Panc1 (cell line): ENCODE measurements at regions not wholly inside any gene's neighbourhood (a gene's known extent, or its start where the extent isn't known, plus 50 kb on each side); places are given as distances from the start of the nearest gene placed in this dataset.

ENCODE experiments used
- ATAC-seq: fragments of 200-7000 bp; cut with Tn5 transposase; 2 replicates; pipeline ENCODE4 v1.9.1; 2020; ENCODE audit warnings: mild to moderate bottlenecking, moderate library complexity
- BruUV-seq: library from RNA; stranded (reverse); fragments of 400-500 nt; replicated peaks from 2 replicates; lab custom pipeline; 2021; lab: Mats Ljungman, UMichigan
- CTCF ChIA-PET: fragments of 300-600 bp; sonication (Branson Sonifier 250); formaldehyde crosslinking; loops from one replicate; lab custom pipeline; 2022; ENCODE audit warnings: antibody characterized with exemption; lab: Charles Lee
- POLR2A ChIA-PET: fragments of 300-600 bp; sonication (Branson Sonifier 250); formaldehyde crosslinking; loops from one replicate; lab custom pipeline; 2022; ENCODE audit warnings: antibody characterized with exemption; lab: Charles Lee
- DNase-seq: peaks from one replicate; pipeline ENCODE4 v3.0.0-alpha.2; 2010; ENCODE audit warnings: low read depth, low spot score
- H3K27ac ChIP-seq: 2 replicates; pipeline ENCODE4 v1.5.1; 2011; ENCODE audit warnings: mild to moderate bottlenecking, low read length, inconsistent platforms
- H3K27me3 ChIP-seq: fragments of 200-500 bp; sonication (Bioruptor generic); 2 replicates; pipeline ENCODE4 v1.6.0; 2014; ENCODE audit warnings: low read length, inconsistent platforms; ENCODE audit not compliant: control insufficient read depth, insufficient read depth
- H3K36me3 ChIP-seq: fragments of 200-500 bp; sonication (Bioruptor generic); 2 replicates; pipeline ENCODE4 v1.5.1; 2014; ENCODE audit warnings: inconsistent platforms, mild to moderate bottlenecking, low read length, moderate library complexity; ENCODE audit not compliant: control insufficient read depth, insufficient read depth
- H3K4me1 ChIP-seq: 2 replicates; pipeline ENCODE4 v1.5.1; 2011; ENCODE audit warnings: inconsistent platforms, mild to moderate bottlenecking, low read length, moderate library complexity; ENCODE audit not compliant: control insufficient read depth, insufficient read depth
- H3K4me3 ChIP-seq, 2 experiments: 2 replicates each; pipeline ENCODE4 v1.5.1; 2011 to 2012; ENCODE audit warnings: low read depth in 2 of 2, low read length in 2 of 2, mild to moderate bottlenecking in 2 of 2, inconsistent platforms in 1 of 2, moderate library complexity in 1 of 2
- H3K9me3 ChIP-seq: fragments of 200-500 bp; sonication (Bioruptor generic); 2 replicates; pipeline ENCODE4 v1.5.1; 2014; ENCODE audit warnings: low read depth, mild to moderate bottlenecking, inconsistent platforms, low read length, moderate library complexity; ENCODE audit not compliant: control insufficient read depth, insufficient read depth
- CTCF ChIP-seq: fragments of 450-650 bp; IDR thresholded peaks from 2 replicates; pipeline ENCODE4 v1.5.1; 2017; ENCODE audit warnings: mild to moderate bottlenecking
- POLR2AphosphoS5 ChIP-seq: IDR thresholded peaks from 2 replicates; pipeline ENCODE4 v1.6.1; 2012; ENCODE audit warnings: mild to moderate bottlenecking, low read depth, low read length, moderate library complexity
- REST ChIP-seq, 2 experiments: IDR thresholded peaks; 2 replicates each; pipeline ENCODE4 v1.6.1; 2011 to 2012; ENCODE audit warnings: low read depth in 2 of 2, control low read depth in 1 of 2, low read length in 1 of 2, mild to moderate bottlenecking in 1 of 2, moderate library complexity in 1 of 2; ENCODE audit not compliant: insufficient read depth in 1 of 2
- SIN3A ChIP-seq: IDR thresholded peaks from 2 replicates; pipeline ENCODE4 v1.6.1; 2012; ENCODE audit warnings: low read depth, mild to moderate bottlenecking, low read length, moderate library complexity, borderline replicate concordance; ENCODE audit not compliant: insufficient read depth
- TCF7L2 ChIP-seq: IDR thresholded peaks from 2 replicates; pipeline ENCODE4 v1.6.1; 2011; ENCODE audit warnings: mild to moderate bottlenecking, low read depth, low read length, inconsistent platforms
- in situ Hi-C: cut with HindIII; loops from 2 replicates; pipeline ENCODE4 v1.10.0; 2016; ENCODE audit warnings: low sequenced_read_pairs, low pct_unique_long_range_greater_than_20kb
- intact Hi-C: fragments of 100-400 bp; cut with micrococcal nuclease; formaldehyde crosslinking; loops from one replicate; pipeline ENCODE4 v1.10.0; 2022; ENCODE audit not compliant: unreplicated experiment

- BruUV-seq = no TSS peak
- TF ChIP-seq REST (IDR thresholded peaks at IDR 0.05; ENCODE audit: insufficient read depth in 1 of 2, low read depth in 2 of 2, low read length in 1 of 2) = no peak
- no peak for TF ChIP-seq SIN3A
- TF ChIP-seq CTCF = no peak
- no peak for TF ChIP-seq TCF7L2
- TF ChIP-seq POLR2AphosphoS5 = no peak
- H3K4me1 ChIP-seq = no peaks in the 10 kb centered on the region
- intact Hi-C loops = no loop called here
- H3K4me3 ChIP-seq = no peak overlapping the region
- H3K36me3 ChIP-seq = no peaks in the 10 kb centered on the region
- DNase-seq (no peak), ATAC-seq (no peak)
- H3K27me3 ChIP-seq = no peaks in the 10 kb centered on the region
- H3K9me3 ChIP-seq = no peaks in the 10 kb centered on the region
- no peak overlapping the region for H3K27ac ChIP-seq
- POLR2A ChIA-PET = no interaction called here
- in situ Hi-C loops = no loop called here
- CTCF ChIA-PET = no interaction called here
These were observed 1045.7 kb upstream of the CELF4 start for GRCh38 chr18:38611036-38611964.

- no peak for TF ChIP-seq TCF7L2
- TF ChIP-seq POLR2AphosphoS5 = no peak
- TF ChIP-seq REST (IDR thresholded peaks at IDR 0.05; ENCODE audit: insufficient read depth in 1 of 2, low read depth in 2 of 2, low read length in 1 of 2) = no peak
- TF ChIP-seq SIN3A = no peak
- TF ChIP-seq CTCF = no peak
- Histone ChIP-seq H3K27me3 (no peaks in the 10 kb centered on the region), H3K36me3 (no peaks in the 10 kb centered on the region), H3K27ac (no peak overlapping the region), H3K9me3 (no peaks in the 10 kb centered on the region), H3K4me3 (no peak overlapping the region), H3K4me1 (no peaks in the 10 kb centered on the region)
- ChIA-PET POLR2A (no interaction called here), CTCF (no interaction called here)
- in situ Hi-C loops (no loop called here), intact Hi-C loops (no loop called here)
- no TSS peak for BruUV-seq
- DNase-seq (no peak), ATAC-seq (no peak)
These were observed 1041.2 kb upstream of the CELF4 start for GRCh38 chr18:38606841-38607240.
